ENCODE measurements at regions not wholly inside any gene's neighbourhood (a gene's known extent, or its start where the extent isn't known, plus 50 kb on each side); places are given as distances from the start of the nearest gene placed in this dataset.

DNA sequence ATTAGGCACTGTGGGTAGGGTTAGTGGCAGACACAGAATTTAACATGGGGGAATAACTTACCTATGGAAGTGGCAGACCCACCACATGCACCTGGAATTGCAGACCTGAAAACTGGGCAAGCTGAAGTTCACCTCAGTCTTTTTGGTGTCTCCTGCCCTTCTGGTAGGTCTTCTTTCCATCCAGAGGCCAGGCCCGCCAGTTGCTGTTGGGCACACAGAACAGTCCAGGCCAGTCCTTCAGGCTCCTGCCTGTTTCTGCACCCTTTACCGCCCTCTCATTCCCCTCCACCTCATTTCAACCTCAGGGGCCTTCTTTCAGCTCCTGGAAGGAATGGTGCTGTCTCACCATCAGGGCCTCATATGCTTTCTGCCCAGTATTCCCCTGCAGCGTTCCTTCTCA, 358.9 kb upstream of the ETAA1 start:
- no peak overlapping the region for H3K4ac ChIP-seq (ENCODE audit: low read depth, low read length)
- no peak overlapping the region for H2BK20ac ChIP-seq (ENCODE audit: low read depth, low read length)
- DNase-seq: no peak
- no peak overlapping the region for H2AK9ac ChIP-seq (replicated peaks; ENCODE audit: low read depth, low read length, poor library complexity)
- no peak for ATAC-seq (ENCODE audit: low read depth)
- no peak overlapping the region for H4K8ac ChIP-seq (ENCODE audit: low read depth in 2 of 2, low read length in 2 of 2)
- in situ Hi-C loops (cut with MboI; ENCODE audit: low sequenced_read_pairs): no loop called here
- no peak overlapping the region for H3K18ac ChIP-seq (ENCODE audit: low read depth, low read length)
- no peak overlapping the region for H4K5ac ChIP-seq (ENCODE audit: low read depth, low read length)
- no peak overlapping the region for H2AFZ ChIP-seq (replicated peaks; ENCODE audit: low read length, poor library complexity)
- no peaks in the 10 kb centered on the region for H3K27me3 ChIP-seq (ENCODE audit: control insufficient read depth, insufficient read depth, low read length)
- no peaks in the 10 kb centered on the region for H3K9me3 ChIP-seq (ENCODE audit: control insufficient read depth, insufficient read depth, low read length)
- H3K56ac ChIP-seq (ENCODE audit: extremely low read depth, insufficient read depth, low read length): no peak overlapping the region
- no peak overlapping the region for H3K9ac ChIP-seq (ENCODE audit: low read depth, low read length)
- dilution Hi-C loops (cut with HindIII; ENCODE audit: low sequenced_read_pairs, unreplicated experiment): no loop called here
- WGBS, 2 experiments (ENCODE audit: extremely low coverage in 2 of 2, insufficient read length in 1 of 2): 100% methylated on average over 2 of the region's 3 CpGs; no CpG with 5 or more reads in 1 of the 2 experiments
- no peak overlapping the region for H3K23ac ChIP-seq (ENCODE audit: low read depth, low read length)
- H2BK5ac ChIP-seq (ENCODE audit: low read depth, low read length, poor library complexity, severe bottlenecking): no peak overlapping the region
- no peak overlapping the region for H4K91ac ChIP-seq (ENCODE audit: insufficient read depth, low read depth, low read length)
- H2BK120ac ChIP-seq (ENCODE audit: low read depth, low read length): no peak overlapping the region
- H3K79me1 ChIP-seq (ENCODE audit: low read depth in 1 of 2, low read length in 2 of 2): no peaks in the 10 kb centered on the region
- no peak overlapping the region for H3K14ac ChIP-seq (replicated peaks; ENCODE audit: low read depth, low read length)
- BruUV-seq (replicated peaks): no TSS peak
- H3K4me1 ChIP-seq (ENCODE audit: control insufficient read depth, insufficient read depth, low read length): peaks cover 9% of the 10 kb centered on the region
- H2BK15ac ChIP-seq (ENCODE audit: low read depth, low read length): no peak overlapping the region
- POLR2A ChIA-PET (ENCODE audit: unreplicated experiment): no interaction called here
- no peak overlapping the region for H2AK5ac ChIP-seq (ENCODE audit: low read depth, low read length)
- no peaks in the 10 kb centered on the region for H3K36me3 ChIP-seq (ENCODE audit: control insufficient read depth, insufficient read depth, low read length)
- H3K27ac ChIP-seq (ENCODE audit: insufficient read depth, low read length): no peak overlapping the region
- no peak overlapping the region for H3K4me3 ChIP-seq (ENCODE audit: insufficient read depth, low read depth, low read length)
- CTCF ChIA-PET: no interaction called here
- intact Hi-C loops (cut with micrococcal nuclease): no loop called here
- TF ChIP-seq RAD21 (IDR thresholded peaks at IDR 0.05; ENCODE audit: low read length) (no peak), MAZ (IDR thresholded peaks at IDR 0.05; ENCODE audit: borderline replicate concordance, low read depth, low read length) (no peak), RFX5 (IDR thresholded peaks at IDR 0.05; ENCODE audit: low read depth, low read length) (no peak), MAFK (IDR thresholded peaks at IDR 0.05; ENCODE audit: low read depth, low read length) (no peak), SMC3 (IDR thresholded peaks at IDR 0.05; ENCODE audit: low read depth, low read length) (no peak), CHD1 (IDR thresholded peaks at IDR 0.05; ENCODE audit: low read depth, low read length) (no peak)
- TF ChIP-seq, protein P1, sequence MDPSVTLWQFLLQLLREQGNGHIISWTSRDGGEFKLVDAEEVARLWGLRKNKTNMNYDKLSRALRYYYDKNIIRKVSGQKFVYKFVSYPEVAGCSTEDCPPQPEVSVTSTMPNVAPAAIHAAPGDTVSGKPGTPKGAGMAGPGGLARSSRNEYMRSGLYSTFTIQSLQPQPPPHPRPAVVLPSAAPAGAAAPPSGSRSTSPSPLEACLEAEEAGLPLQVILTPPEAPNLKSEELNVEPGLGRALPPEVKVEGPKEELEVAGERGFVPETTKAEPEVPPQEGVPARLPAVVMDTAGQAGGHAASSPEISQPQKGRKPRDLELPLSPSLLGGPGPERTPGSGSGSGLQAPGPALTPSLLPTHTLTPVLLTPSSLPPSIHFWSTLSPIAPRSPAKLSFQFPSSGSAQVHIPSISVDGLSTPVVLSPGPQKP (IDR thresholded peaks at IDR 0.05; ENCODE audit: borderline replicate concordance, low read depth, low read length): no peak
- TF ChIP-seq, protein P2, sequence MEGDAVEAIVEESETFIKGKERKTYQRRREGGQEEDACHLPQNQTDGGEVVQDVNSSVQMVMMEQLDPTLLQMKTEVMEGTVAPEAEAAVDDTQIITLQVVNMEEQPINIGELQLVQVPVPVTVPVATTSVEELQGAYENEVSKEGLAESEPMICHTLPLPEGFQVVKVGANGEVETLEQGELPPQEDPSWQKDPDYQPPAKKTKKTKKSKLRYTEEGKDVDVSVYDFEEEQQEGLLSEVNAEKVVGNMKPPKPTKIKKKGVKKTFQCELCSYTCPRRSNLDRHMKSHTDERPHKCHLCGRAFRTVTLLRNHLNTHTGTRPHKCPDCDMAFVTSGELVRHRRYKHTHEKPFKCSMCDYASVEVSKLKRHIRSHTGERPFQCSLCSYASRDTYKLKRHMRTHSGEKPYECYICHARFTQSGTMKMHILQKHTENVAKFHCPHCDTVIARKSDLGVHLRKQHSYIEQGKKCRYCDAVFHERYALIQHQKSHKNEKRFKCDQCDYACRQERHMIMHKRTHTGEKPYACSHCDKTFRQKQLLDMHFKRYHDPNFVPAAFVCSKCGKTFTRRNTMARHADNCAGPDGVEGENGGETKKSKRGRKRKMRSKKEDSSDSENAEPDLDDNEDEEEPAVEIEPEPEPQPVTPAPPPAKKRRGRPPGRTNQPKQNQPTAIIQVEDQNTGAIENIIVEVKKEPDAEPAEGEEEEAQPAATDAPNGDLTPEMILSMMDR (conservative IDR thresholded peaks at IDR 0.05; ENCODE audit: low read depth, low read length): no peak
- no peaks in the 10 kb centered on the region for H4K20me1 ChIP-seq (ENCODE audit: insufficient read depth, low read length)
- no peaks in the 10 kb centered on the region for H3K9me1 ChIP-seq (ENCODE audit: insufficient read depth, low read length)
- no peak overlapping the region for H3K4me2 ChIP-seq (ENCODE audit: low read depth, low read length)

Data from IMR-90 (cell line).